A172 (cell line): ENCODE measurements at regions not wholly inside any gene's neighbourhood (a gene's known extent, or its start where the extent isn't known, plus 50 kb on each side); places are given as distances from the start of the nearest gene placed in this dataset.

Experiments
- DNase-seq: peaks from one replicate; pipeline ENCODE4 v3.0.0-alpha.2; 2015; ENCODE audit warnings: low spot score

DNA sequence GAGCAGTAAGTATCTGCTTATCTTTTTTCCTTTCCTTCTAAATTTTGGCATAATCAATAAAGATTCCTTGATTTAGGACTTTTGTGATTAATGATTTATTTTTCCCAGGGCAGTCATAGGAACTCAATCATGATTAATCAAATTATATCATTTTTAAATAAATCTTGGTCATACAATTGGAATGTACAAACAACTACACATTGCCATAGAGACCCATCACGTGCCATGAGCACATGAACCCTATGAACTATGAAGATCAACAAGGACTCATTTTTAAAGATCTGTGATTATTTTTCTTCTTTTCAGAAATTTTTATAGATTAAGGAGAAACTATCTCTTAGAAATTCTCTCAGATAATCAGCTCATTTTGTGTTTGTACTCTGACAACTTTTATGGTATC is 622.4 kb downstream of the BCKDHB start:
- DNase-seq = no peak

DNA sequence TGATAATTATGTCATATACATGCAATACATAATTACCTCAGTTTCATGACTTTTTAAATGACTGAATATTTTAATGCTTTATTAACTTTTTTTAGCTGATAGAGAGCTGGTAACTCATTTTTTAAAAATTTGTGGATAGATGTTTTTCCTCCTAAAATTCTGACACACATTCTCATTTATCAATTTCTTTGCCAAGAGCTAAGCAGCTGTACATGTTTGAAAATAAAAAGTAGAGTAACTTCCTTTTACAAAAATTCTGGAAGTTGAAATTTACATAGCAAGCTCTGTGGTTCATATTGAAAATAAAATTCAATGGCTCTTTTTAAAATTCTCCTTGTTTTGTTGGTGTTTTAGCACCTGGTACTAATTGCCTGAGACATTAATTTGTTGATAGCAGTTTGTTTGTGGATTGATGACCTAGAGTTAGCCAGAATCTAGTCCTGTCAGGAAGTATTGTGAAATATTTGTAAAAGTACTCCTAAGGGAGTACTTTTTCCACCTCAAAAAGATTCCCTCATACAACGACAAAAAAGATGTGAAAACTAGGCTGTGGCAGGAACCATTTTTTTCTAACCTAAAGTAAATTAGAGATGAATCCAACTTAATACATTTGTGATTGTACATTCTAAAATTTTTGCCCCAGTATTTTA is 621.8 kb downstream of the BCKDHB start:
- no peak for DNase-seq

DNA sequence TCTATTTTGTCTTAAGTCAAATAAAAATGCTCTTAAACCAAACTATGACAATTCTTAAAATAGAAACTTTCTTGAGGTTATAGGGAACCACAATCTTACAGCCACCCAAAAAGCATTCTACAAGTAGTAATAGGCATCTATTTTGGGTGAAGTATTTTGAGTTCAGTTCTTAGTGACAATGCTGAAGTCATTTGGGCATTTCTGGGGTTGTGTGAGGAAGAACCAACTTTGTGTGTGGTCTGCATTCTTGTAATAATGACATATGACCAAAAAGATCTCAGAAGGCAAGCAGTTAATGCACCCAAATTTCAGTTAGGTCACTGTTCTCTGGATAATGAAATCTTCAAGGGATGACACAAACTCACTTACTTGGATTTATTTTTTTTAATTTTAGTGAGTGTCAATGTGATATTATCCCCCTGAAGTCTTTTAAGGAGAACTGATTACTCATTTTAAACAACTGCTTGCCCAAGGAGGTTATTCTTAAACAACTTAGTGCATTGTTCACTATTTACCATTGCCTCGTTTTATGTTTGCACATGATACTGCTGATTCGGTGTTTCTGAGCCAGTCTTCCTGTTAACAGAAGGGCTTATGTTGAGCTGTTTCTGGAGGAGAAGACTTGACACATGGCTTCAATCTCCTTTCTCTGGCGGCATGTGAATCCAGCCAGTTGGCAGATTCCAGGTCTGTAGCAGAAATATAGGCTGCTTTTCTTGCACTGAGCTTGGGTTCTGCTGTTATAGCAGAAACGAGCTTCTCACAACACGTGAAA is 618.9 kb downstream of the BCKDHB start:
- no peak for DNase-seq

DNA sequence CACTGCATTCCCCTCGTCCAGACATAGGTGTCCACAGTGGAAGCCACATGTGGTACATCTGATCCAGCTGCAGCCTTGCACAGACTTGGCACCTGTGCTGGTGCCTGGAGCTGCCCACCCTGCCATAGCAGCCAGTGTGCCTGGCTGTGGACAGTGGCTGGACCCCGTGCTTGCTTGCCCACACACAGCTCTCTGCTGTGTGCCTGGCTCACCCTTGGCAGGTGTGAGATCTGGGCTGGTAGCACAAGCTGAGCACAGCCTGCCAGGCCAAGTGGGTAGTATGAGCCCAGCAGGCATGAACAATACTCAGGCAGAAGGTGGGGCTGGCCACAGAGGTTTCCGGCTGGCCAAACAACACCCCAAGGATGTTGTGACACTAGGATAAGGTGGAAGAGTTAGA is 614.4 kb downstream of the BCKDHB start:
- no peak for DNase-seq

DNA sequence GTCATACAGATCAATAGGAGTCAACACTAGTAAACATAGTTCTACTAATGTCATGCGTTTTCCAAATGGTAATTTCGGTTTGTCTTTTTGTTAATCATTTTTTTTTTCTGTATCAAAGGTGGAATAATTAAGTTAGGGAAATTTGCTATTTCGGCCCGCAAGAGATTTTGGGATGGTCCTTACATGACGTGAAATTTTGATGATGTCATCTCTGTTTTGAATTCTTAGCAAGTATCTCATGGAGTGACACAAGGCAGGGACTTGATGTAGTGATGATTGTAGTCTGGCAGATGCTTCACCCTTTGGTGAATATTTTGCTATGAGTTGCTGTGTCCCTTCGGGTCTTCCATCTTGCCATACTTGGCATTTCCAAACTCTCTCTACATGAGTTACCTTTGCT is 608.0 kb downstream of the BCKDHB start:
- no peak for DNase-seq

DNA sequence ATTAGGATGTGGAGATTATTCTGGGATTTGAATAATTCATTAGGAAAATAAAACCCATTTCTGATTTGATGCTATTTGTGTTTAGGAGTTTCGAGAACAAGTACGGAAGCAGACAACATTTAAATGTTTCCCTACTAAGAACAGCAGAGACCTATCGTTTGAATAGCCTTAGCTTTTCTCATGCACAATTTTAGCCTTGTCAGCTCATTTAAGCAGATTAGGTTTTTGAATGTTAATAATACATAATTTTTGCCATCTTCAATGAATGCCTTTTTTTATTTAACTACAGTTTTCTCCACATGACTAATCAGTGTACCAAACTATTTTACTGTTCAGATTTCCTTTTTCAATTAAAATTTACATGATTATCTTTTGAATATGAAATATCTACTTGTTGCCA is 592.0 kb downstream of the BCKDHB start:
- DNase-seq = no peak

DNA sequence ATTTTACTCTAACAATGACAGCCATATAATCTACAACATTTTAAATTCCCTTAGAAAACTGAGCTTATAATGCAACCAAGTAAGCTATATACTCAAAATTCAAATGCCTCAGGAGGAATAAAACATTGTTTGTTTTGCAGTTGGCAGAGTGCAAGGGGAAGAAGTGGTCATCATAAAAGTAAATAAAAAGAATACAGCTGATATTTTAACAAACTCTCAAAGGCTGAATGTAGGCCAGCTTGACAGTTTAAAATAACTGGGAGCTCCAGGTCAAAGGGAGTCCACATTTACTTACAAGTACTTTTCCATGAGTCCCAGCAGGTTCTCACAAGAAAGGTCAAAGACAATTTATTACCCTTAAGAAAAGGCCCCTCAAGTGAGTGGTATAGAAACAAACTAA is 589.8 kb downstream of the BCKDHB start:
- DNase-seq = no peak

DNA sequence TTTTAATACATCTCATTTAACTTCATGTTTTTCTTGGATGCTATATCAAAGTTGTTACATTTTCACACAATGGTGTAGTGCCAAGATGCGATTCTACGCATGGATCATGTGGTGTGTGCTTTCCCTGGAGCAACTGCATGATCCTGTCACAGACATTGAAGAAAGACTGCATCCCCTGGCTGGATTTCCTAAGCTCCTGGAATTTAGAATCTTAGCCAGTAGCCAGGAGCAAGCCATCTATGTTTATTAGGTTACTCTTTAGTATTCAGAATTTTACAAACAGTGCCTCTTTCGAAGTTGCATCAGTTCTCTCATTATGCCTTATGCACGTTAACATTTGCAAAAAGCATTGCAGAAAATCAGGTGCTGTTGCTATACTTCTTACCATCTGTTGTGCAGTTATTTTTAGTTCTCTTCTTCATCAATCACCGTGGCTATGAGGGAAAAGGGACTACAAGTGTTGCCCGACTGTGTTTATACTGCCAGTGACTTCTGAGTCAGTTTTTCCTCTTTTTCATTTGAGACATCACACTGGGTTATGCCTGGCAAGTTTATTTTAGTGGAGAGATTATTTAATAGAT is 584.2 kb downstream of the BCKDHB start:
- DNase-seq = no peak

DNA sequence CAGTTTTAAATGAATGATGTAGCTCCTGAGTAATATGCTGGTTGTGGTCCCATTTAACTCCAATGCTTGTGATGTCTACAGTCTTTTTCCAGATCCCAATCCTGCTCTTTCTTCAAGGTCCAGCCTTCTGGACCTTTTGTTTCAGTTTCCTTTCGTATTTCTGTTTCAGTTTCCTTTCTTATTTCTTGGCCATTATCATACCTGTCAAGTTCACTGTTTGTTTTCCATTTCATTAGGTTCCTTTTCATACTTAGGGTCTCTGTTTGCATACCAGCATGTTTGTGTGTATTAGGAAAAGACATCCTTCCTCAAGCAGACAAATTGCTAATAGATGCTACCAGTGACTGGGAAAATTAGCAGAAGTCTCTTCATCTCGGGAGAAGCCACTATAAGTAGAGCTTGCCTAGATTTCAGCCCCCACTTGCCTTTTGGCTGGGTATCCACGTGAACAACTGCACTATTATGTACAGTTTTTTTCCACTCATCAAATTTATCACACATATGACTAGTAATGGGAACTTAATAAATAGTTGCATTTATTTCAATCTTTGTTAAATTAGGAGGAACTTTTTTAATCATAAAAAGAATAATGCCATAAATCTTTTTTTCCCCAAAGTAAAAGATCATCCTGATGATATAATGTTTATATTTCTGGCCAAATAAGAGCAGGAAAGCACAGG is 583.4 kb downstream of the BCKDHB start:
- DNase-seq = no peak

DNA sequence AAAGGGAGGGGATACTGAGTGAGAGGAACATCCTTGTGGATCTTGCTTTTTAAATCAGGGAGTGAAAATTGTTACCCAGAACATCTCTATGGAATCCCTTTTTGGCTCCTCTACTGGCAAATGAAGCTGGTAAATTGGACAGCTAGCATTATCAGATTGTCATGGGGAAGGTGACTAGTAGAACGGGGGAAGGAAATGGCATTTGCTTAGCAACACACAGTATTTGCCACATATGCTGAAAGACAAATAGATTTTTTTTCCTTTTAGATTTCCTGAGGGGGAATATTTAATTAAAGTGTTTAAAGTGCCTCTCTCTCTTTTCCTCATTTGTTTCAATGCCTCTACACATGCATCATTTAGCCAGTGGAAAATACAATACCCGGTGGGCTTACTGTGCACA is 573.5 kb downstream of the BCKDHB start:
- DNase-seq = no peak

DNA sequence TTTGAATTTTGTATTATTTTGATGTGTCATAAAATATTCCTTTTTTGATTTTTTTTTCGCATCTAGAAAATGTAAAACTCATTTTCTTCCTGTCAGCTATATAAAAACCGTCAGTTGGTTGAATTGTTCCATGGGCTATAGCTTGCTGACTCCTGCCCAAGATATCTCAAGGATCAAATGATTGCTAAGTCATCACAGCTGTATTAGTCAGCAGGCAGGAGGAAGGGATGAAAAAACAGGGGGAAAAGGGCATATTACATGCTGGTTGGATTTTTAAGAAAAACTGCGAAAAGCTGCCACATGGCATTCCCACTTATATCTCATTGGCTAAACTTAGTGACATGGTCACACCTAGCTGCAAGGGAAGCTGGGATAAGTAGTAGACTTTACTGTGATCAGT is 569.9 kb downstream of the BCKDHB start:
- DNase-seq = no peak

DNA sequence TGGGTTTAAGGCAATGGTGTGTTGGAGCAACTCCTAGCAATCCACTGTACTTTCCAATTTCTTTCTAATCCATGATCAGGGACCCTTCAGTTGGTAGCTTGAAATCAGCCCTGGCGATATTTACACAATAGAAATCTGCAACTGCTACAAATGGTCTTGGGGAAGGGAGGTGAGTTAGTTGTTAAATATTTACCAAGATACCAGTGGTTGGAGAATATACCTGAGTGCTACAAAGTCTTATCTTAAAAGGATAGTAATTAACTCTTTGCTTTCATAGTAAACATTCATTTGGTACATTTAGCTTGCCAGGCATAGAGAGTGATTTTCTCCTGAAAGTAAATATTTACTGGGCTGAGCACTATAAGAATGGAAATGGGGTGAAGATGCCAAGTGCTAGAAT is 568.2 kb downstream of the BCKDHB start:
- DNase-seq = no peak

DNA sequence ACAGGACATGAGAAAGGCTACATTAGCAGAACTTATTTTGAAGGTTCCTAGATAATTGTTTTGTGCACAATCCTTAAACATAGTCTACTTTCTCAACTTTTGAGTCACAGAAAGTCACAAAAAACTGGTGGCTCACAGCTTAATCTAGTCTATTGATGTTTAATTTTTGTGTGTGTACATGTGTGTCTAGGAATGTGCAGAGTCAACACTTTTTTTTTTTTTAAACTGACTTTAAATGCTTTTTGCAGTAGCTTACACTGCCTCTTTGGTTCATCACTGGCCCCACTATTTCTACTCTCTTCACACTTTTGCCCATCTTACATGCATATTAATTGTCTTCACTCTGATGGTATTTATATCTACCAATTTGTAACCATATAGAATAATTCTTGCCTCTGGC is 566.9 kb downstream of the BCKDHB start:
- DNase-seq = no peak

DNA sequence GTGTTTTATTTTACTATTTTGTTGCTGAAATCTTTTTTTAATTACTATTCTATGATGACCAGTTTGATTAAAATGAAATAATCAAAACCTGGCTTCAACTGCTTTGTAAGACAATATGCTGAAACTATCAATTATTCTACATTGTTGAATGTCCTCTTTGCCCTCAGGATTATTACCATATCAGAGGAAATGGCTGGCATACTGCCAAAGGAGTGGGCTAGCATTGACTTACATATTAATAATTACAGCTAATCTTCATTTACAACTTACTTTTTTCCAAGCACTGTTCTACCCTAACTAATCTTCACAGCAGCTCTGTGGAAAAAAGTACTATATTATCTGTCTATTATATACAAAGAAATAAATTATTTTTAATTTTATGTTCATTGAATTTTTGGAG is 560.5 kb downstream of the BCKDHB start:
- no peak for DNase-seq

DNA sequence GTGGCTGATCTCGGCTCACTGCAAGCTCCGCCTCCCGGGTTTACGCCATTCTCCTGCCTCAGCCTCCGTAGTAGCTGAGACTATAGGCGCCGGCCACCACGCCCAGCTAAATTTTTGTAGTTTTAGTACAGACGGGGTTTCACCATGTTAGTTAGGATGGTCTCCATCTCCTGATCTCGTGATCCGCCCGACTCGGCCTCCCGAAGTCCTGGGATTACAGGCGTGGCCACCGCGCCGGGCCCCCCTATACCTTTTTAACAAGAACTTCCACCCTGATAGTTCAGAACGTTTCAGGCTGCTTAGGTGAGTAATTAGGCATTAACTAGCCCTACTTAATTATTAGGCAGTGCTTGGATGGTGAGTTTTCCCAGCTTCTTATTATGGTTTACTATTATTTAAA is 552.5 kb downstream of the BCKDHB start:
- DNase-seq = no peak

DNA sequence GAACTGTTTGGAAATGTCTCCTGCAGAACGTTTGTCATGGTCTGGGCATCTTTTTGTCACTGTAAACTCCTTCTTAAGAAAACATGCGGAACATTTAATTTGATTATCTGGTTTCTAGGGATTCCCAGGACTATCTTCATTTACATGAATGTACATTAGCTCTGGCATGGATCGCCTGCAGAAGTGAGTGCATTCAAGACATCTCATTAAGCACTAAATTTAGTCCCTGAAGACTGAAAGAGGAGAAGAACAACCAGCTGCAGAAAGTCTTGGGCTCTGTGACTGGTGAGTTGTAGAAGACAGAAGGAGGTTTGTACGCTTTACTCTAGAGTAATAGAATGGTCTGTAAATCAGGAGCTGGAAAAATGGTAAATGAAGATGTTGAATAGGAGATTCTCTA is 540.7 kb downstream of the BCKDHB start:
- no peak for DNase-seq

DNA sequence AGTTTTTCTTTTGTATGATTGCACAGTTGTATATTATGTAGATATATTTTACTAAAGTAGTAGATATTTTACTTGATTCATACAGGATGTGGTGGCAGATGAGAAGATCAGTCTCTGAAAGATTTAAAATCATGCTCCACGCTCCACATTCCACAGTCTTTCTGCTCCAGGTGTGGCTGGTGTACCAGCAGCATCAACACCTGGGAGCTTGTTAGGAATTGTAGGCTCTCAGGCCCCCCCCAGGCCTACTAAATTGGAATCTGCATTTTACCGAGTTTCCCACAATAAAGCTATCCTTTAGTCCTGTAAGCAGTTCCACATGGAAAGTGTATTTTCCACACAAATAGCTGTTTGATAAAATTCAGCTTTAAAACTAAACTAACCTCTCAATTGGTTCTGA is 537.4 kb downstream of the BCKDHB start:
- DNase-seq = no peak

DNA sequence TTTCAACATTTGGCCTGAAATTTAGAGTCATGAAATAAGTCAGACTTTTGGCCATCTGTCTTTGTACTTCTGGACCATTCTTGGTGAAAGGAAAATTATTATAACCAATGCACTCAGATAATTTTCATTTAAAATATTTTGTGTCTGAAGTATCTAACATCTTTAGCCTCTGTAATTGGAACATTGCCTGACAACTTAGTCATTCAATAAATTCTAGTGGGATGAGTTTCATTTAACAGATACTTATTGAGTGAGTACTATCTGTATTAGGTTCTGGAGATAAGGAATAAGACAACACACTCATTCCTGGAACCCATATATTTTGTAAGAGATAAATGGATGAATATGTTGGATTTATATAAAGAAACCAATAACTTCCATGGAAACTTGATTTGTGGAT is 536.0 kb downstream of the BCKDHB start:
- no peak for DNase-seq

DNA sequence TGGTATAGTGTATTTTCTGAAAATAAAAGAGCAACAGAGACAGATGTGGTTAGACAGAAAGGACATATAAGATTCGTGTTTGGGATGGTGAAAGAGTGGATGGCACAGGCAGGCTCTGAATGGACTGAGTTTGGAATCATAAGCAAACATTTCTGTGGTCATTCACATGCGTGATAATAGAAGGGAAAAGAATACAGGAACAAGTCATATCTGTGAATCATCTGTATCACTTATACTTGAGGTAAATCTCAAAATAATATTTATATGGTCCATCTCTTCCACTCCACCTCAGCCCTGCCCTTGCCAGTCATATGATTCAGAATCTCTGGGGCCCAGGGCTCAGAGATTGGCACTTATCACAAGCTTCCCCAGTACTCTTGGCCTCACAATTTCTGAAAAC is 535.1 kb downstream of the BCKDHB start:
- DNase-seq = no peak

DNA sequence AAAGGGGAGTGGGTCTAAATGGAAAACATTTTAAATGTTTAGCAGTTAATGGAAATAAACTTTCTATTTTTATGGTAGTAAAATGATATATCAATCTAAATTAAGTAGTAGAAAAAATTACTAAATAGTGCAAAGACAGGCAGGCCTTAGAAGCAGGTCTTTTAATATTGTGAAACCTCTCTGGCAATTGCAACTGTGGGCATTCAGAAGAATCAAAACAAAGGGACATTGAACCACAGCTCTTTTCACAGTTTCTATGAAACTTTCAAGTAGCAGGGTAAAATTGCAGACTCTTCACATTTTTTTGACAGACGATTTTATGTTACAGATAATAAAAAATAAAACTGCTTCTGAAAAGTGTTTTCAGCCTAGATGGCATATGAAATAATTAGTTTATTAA is 533.7 kb downstream of the BCKDHB start:
- DNase-seq = no peak

DNA sequence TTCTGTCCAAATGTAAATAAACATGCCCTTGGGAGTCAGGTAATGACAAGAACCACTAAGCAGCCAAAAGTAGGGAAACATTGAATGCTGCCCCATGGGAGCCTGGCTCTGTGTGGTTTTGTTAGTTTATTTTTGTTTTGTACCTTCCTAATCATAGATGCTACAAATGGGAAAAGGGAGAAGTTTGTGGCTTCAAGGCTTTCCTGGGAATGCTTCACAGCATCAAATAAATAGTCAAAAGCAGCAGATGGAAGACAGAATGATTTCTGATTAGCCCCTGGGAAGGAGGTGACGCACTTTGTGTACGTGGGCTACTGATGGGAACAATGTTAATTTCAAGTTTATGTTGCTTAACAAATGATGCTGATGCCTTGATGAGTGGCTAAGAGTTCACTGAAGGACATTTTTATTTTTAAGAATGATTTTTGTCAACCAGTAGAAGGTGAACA is 532.7 kb downstream of the BCKDHB start:
- DNase-seq = peak; percentile 43

DNA sequence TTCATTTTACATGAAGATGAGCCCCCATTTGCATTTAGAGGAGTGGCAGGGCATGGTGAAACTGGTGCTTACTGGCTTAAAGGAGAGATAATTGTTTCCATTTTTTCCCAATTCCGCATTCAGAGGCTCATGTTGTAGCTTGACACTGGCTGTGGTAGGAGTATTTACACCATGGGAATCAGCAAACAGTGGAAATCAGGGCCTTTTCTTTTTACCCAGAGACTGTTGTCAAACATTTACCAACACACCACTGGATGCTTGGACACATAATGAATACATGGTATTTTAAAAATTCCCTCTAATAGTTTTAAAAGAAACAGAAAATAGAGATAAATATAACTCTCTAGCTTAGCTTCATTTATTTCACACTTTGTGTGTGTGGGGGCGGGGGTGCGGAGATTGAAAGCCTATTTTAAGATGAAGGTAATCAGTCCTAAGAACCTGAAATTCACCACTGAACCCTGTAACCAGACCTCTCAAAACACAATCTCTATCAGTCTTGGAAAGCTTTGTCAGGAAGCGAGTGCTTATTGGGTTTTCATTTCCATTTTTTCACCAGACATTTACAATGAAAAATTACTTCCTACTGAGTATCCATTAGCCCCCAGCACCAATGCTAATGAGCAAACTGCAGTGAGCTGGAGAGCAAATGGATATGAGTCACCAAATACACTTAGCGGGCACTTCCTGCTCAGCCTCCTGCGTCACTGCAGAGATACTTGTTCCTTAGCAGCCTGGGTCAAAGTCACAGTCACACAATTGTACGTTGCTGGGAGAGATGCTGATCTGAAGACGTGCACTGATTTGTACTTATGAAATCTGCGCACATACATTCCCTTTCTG is 532.0 kb downstream of the BCKDHB start:
- DNase-seq = peak; percentile 97
